Psoas muscle (tissue), 7 donors: ENCODE measurements at regions not wholly inside any gene's neighbourhood (a gene's known extent, or its start where the extent isn't known, plus 50 kb on each side); places are given as distances from the start of the nearest gene placed in this dataset.

ENCODE experiments used
- ATAC-seq, 4 donors: fragments of 200-7000 bp; cut with Tn5 transposase; one replicate each; pipeline ENCODE4 v1.9.1; 2020; ENCODE audit warnings: moderate library complexity in 3 of 4, mild to moderate bottlenecking in 2 of 4
- DNase-seq, 2 donors: peaks; one replicate each; pipeline ENCODE4 v3.0.0-alpha.2; 2020
- H3K27ac ChIP-seq: fragments of 200-600 bp; one replicate; pipeline ENCODE4 v1.8.0; 2022
- H3K27me3 ChIP-seq, 3 donors: fragments of 200-600 bp in 1 of 3; one replicate each; pipeline versions ENCODE4 v1.6.1 to v1.8.0; 2013 to 2022; ENCODE audit warnings: low read length in 2 of 3, mild to moderate bottlenecking in 2 of 3, moderate library complexity in 1 of 3; ENCODE audit not compliant: insufficient read depth in 3 of 3
- H3K36me3 ChIP-seq, 2 donors: fragments of 200-600 bp in 1 of 2; one replicate each; pipeline versions ENCODE4 v1.6.1 to v1.8.0; 2013 to 2022; ENCODE audit warnings: low read depth in 1 of 2, mild to moderate bottlenecking in 1 of 2, moderate library complexity in 1 of 2; ENCODE audit not compliant: insufficient read depth in 1 of 2
- H3K4me1 ChIP-seq: fragments of 200-600 bp; one replicate; pipeline ENCODE4 v1.8.0; 2022
- H3K4me3 ChIP-seq: fragments of 200-600 bp; one replicate; pipeline ENCODE4 v1.8.0; 2022; ENCODE audit warnings: mild to moderate bottlenecking
- H3K9me3 ChIP-seq: fragments of 200-600 bp; one replicate; pipeline ENCODE4 v1.8.0; 2022
- CTCF ChIP-seq: fragments of 200-600 bp; IDR thresholded peaks from one replicate; pipeline ENCODE4 v1.8.0; 2022; ENCODE audit warnings: antibody characterized with exemption
- WGBS, 3 donors: extraction: QIAGEN DNeasy Blood & Tissue Kit; methylation state at CpG; one replicate each; pipeline versions ENCODE4 v1.1.6 to v1.1.7; 2013; 5-methylcytosine and 5-hydroxymethylcytosine counted together
- intact Hi-C, 2 donors: fragments of 100-400 bp; cut with DNase I; formaldehyde crosslinking; loops; one replicate each; pipeline versions ENCODE4 v1.11.0 to v1.14.2; 2022
- donor health status: healthy with polysubstance abuse.
- donor health status: DM: no; HTN: no; CAD: no; lungs with moderate emphysema.
- donor health status: Bipolar disorder and iron deficiency.
- donor health status: healthy.
- donor health status: DM: yes; HTN: yes; CAD: no.
- donor health status: DM: no; HTN: no; CAD: no.
- donor health status: DM: yes; HTN: yes; CAD: no.

GRCh38 chr9:126062158-126062886 lies 264.3 kb upstream of the MVB12B start:
- no peak for ATAC-seq

GRCh38 chr9:126063326-126063725 lies 263.3 kb upstream of the MVB12B start:
- Histone ChIP-seq H3K27ac (no peak overlapping the region), H3K9me3 (peaks cover 4% of the 10 kb centered on the region), H3K4me3 (no peak overlapping the region), H3K4me1 (no peaks in the 10 kb centered on the region), H3K36me3 (no peaks in the 10 kb centered on the region), H3K27me3 (peaks cover 0 to 36% (median 15%) of the 10 kb centered on the region in 3 donors)
- TF ChIP-seq CTCF, result no peak
- intact Hi-C loops, result no loop called here
- 81 to 86% (median 85%) methylated on average over 5 of the region's 5 CpGs for WGBS, 3 donors
- no peak for ATAC-seq
- DNase-seq, result no peak

More at GRCh38 chr9:126062158-126062886, 264.3 kb upstream of the MVB12B start:
- TF ChIP-seq CTCF, result no peak
- Histone ChIP-seq H3K27me3 (peaks cover 0 to 43% (median 15%) of the 10 kb centered on the region in 3 donors), H3K4me1 (no peaks in the 10 kb centered on the region), H3K27ac (no peak overlapping the region), H3K36me3 (no peaks in the 10 kb centered on the region), H3K4me3 (no peak overlapping the region), H3K9me3 (peaks cover 4% of the 10 kb centered on the region)
- 80 to 88% (median 84%) methylated on average over 11 of the region's 11 CpGs for WGBS, 3 donors
- no peak for DNase-seq
- intact Hi-C loops, result no loop called here

GRCh38 chr9:126066131-126066530 lies 260.5 kb upstream of the MVB12B start:
- Histone ChIP-seq H3K27ac (no peak overlapping the region), H3K9me3 (peaks cover 4% of the 10 kb centered on the region), H3K4me1 (no peaks in the 10 kb centered on the region), H3K4me3 (no peak overlapping the region), H3K27me3 (peaks cover 0 to 32% (median 15%) of the 10 kb centered on the region in 3 donors), H3K36me3 (no peaks in the 10 kb centered on the region)
- TF ChIP-seq CTCF, result no peak
- intact Hi-C loops, result no loop called here
- 43 to 70% (median 67%) methylated on average over 6 of the region's 6 CpGs for WGBS, 3 donors
- DNase-seq (no peak), ATAC-seq (no peak)

GRCh38 chr9:126067031-126067734 lies 259.4 kb upstream of the MVB12B start:
- ATAC-seq (no peak), DNase-seq (no peak)
- TF ChIP-seq CTCF, result no peak
- intact Hi-C loops, result no loop called here
- no peaks in the 10 kb centered on the region for H3K4me1 ChIP-seq
- H3K27me3 ChIP-seq, result peaks cover 0 to 29% (median 15%) of the 10 kb centered on the region in 3 donors
- no peaks in the 10 kb centered on the region for H3K36me3 ChIP-seq
- H3K9me3 ChIP-seq, result peaks cover 4% of the 10 kb centered on the region
- 58 to 62% (median 59%) methylated on average over 4 of the region's 4 CpGs for WGBS, 3 donors
- H3K27ac ChIP-seq, result no peak overlapping the region
- no peak overlapping the region for H3K4me3 ChIP-seq
